ENCODE measurements at regions not wholly inside any gene's neighbourhood (a gene's known extent, or its start where the extent isn't known, plus 50 kb on each side); places are given as distances from the start of the nearest gene placed in this dataset.

DNA sequence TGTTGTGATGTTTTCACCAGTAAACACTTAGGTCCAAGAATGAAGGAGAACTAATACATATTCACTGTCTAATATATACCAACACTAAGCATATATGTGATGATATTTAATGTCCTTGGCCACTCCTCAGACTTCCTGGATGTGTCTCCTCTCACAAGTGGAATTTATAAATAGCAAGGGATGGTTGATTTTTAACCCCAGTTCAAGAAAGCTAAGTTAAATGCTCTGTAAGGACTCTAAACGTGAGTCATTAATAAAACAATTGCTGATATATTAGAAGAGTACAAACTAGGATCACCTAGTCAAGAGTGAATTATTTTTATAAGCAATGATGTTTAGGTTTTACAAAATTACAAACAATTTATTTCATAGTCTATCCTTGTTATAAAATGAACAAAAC is 355.9 kb upstream of the TMEM229A start:
- H3K36me3 ChIP-seq (ENCODE audit: control insufficient read depth in 4 of 4, insufficient read depth in 4 of 4, low read length in 4 of 4) = no peaks in the 10 kb centered on the region
- no peak for ATAC-seq (ENCODE audit: insufficient read depth, low FRiP score)
- no peaks in the 10 kb centered on the region for H3K9me3 ChIP-seq (ENCODE audit: control insufficient read depth in 4 of 4, insufficient read depth in 3 of 4, low read length in 3 of 4)
- WGBS, 2 donors = 49 to 69% methylated on average over 1 of the region's 1 CpG
- TF ChIP-seq, protein P1, sequence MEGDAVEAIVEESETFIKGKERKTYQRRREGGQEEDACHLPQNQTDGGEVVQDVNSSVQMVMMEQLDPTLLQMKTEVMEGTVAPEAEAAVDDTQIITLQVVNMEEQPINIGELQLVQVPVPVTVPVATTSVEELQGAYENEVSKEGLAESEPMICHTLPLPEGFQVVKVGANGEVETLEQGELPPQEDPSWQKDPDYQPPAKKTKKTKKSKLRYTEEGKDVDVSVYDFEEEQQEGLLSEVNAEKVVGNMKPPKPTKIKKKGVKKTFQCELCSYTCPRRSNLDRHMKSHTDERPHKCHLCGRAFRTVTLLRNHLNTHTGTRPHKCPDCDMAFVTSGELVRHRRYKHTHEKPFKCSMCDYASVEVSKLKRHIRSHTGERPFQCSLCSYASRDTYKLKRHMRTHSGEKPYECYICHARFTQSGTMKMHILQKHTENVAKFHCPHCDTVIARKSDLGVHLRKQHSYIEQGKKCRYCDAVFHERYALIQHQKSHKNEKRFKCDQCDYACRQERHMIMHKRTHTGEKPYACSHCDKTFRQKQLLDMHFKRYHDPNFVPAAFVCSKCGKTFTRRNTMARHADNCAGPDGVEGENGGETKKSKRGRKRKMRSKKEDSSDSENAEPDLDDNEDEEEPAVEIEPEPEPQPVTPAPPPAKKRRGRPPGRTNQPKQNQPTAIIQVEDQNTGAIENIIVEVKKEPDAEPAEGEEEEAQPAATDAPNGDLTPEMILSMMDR (IDR thresholded peaks at IDR 0.05; ENCODE audit: control extremely low read depth, extremely low read depth) = no peak
- H3K4me3 ChIP-seq = no peak overlapping the region
- no peak for DNase-seq
- H3K4me1 ChIP-seq (ENCODE audit: control insufficient read depth in 5 of 5, insufficient read depth in 5 of 5, low read length in 5 of 5) = no peaks in the 10 kb centered on the region
- H3K27me3 ChIP-seq (ENCODE audit: control insufficient read depth in 3 of 3, insufficient read depth in 3 of 3, low read length in 2 of 3) = no peaks in the 10 kb centered on the region
- no peak overlapping the region for H3K27ac ChIP-seq (ENCODE audit: low read depth in 1 of 2, low read length in 1 of 2)
- H3K9ac ChIP-seq (ENCODE audit: insufficient read depth in 1 of 2, low read length in 2 of 2) = no peak overlapping the region

DNA sequence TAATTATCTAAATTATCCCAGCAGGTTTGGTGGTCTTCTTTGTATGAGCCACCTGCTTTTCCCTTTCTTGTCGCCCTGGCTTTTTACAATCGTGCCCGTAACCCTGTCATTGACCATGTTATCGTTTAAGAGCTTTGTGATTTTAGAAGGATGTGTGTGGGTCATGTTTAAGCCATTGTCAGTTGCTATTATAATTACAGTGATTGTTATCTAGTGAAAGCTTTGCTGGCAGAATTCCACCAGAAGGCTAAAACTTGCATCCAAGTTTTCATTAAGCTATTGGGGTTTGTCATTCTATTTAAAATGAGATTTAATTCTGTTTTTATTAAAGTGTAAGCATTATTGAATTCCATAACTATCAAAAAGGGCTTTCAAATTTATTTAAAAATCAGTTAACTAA is 354.2 kb upstream of the TMEM229A start:
- H3K4me1 ChIP-seq (ENCODE audit: control insufficient read depth in 5 of 5, insufficient read depth in 5 of 5, low read length in 5 of 5) = no peaks in the 10 kb centered on the region
- no peak overlapping the region for H3K27ac ChIP-seq (ENCODE audit: low read depth in 1 of 2, low read length in 1 of 2)
- ATAC-seq (ENCODE audit: insufficient read depth, low FRiP score) (no peak), DNase-seq (no peak)
- H3K9ac ChIP-seq (ENCODE audit: insufficient read depth in 1 of 2, low read length in 2 of 2) = no peak overlapping the region
- H3K4me3 ChIP-seq = no peak overlapping the region
- H3K36me3 ChIP-seq (ENCODE audit: control insufficient read depth in 4 of 4, insufficient read depth in 4 of 4, low read length in 4 of 4) = no peaks in the 10 kb centered on the region
- no peaks in the 10 kb centered on the region for H3K27me3 ChIP-seq (ENCODE audit: control insufficient read depth in 3 of 3, insufficient read depth in 3 of 3, low read length in 2 of 3)
- H3K9me3 ChIP-seq (ENCODE audit: control insufficient read depth in 4 of 4, insufficient read depth in 3 of 4, low read length in 3 of 4) = no peaks in the 10 kb centered on the region
- TF ChIP-seq, protein P1 (IDR thresholded peaks at IDR 0.05; ENCODE audit: control extremely low read depth, extremely low read depth) = no peak
- WGBS, 2 donors = 81 to 82% methylated on average over 4 of the region's 4 CpGs

DNA sequence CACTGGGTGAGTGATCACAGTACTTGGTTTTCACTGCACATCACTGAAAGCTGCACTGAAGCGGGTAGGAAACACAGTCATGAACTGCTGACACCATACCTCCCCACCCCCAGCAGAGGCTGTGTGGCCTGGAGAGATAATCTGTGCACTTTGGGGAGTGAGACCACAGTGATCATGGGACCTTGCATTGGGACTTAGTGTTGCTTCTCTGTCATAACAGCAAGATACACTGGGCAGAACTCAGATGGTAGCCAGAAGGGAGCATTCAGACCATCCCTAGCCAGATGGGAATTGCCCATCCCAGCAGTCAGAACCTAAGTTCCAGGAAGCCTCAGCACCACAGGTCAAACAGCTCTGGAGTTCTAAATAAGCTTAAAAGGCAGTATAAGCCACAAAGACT is 346.4 kb upstream of the TMEM229A start:
- Histone ChIP-seq H3K27ac (ENCODE audit: low read depth in 1 of 2, low read length in 1 of 2) (no peak overlapping the region), H3K4me1 (ENCODE audit: control insufficient read depth in 5 of 5, insufficient read depth in 5 of 5, low read length in 5 of 5) (no peaks in the 10 kb centered on the region), H3K9ac (ENCODE audit: insufficient read depth in 1 of 2, low read length in 2 of 2) (no peak overlapping the region), H3K9me3 (ENCODE audit: control insufficient read depth in 4 of 4, insufficient read depth in 3 of 4, low read length in 3 of 4) (peaks cover 0 to 3% (median 0%) of the 10 kb centered on the region in 4 donors), H3K27me3 (ENCODE audit: control insufficient read depth in 3 of 3, insufficient read depth in 3 of 3, low read length in 2 of 3) (no peaks in the 10 kb centered on the region), H3K4me3 (no peak overlapping the region), H3K36me3 (ENCODE audit: control insufficient read depth in 4 of 4, insufficient read depth in 4 of 4, low read length in 4 of 4) (no peaks in the 10 kb centered on the region)
- WGBS, 2 donors = 88 to 89% methylated on average over 1 of the region's 1 CpG
- DNase-seq (no peak), ATAC-seq (ENCODE audit: insufficient read depth, low FRiP score) (no peak)
- TF ChIP-seq, protein P1 (IDR thresholded peaks at IDR 0.05; ENCODE audit: control extremely low read depth, extremely low read depth) = no peak

DNA sequence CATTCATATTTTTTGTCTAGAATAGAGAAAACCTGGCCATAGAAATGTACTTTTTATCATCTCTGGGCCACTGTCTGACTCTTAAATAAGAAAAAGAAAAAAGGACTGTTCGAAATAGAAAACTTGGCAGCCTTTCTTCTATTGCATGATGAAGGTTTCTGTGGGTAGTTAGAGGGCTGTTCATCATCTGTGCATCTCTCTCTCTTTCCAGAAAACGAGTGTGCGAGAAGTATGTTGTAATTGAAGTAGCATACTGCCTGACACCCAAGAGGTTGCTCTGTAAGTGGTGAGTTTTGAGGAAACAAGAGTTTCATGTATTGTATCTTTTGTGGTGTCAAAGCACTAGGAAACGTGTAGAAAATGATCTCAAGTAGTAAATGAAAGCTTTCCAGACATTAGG is 343.2 kb upstream of the TMEM229A start:
- TF ChIP-seq, protein P1 (IDR thresholded peaks at IDR 0.05; ENCODE audit: control extremely low read depth, extremely low read depth) = no peak
- no peak overlapping the region for H3K27ac ChIP-seq (ENCODE audit: low read depth in 1 of 2, low read length in 1 of 2)
- H3K27me3 ChIP-seq (ENCODE audit: control insufficient read depth in 3 of 3, insufficient read depth in 3 of 3, low read length in 2 of 3) = no peaks in the 10 kb centered on the region
- WGBS, 2 donors = 45 to 63% methylated on average over 4 of the region's 4 CpGs
- no peak overlapping the region for H3K4me3 ChIP-seq
- H3K4me1 ChIP-seq (ENCODE audit: control insufficient read depth in 5 of 5, insufficient read depth in 5 of 5, low read length in 5 of 5) = no peaks in the 10 kb centered on the region
- DNase-seq (peak in 1 of 3 donors; percentile 22), ATAC-seq (ENCODE audit: insufficient read depth, low FRiP score) (no peak)
- no peak overlapping the region for H3K9ac ChIP-seq (ENCODE audit: insufficient read depth in 1 of 2, low read length in 2 of 2)
- peaks cover 0 to 3% (median 0%) of the 10 kb centered on the region in 4 donors for H3K9me3 ChIP-seq (ENCODE audit: control insufficient read depth in 4 of 4, insufficient read depth in 3 of 4, low read length in 3 of 4)
- no peaks in the 10 kb centered on the region for H3K36me3 ChIP-seq (ENCODE audit: control insufficient read depth in 4 of 4, insufficient read depth in 4 of 4, low read length in 4 of 4)
